Germinal center (tissue), 1 donor: ENCODE measurements at regions not wholly inside any gene's neighbourhood (a gene's known extent, or its start where the extent isn't known, plus 50 kb on each side); places are given as distances from the start of the nearest gene placed in this dataset.

Source experiments
- DNase-seq: peaks from one replicate; pipeline ENCODE4 v3.0.0; 2012; ENCODE audit warnings: mixed read lengths, low spot score

GRCh38 chr21:27646056-27646455 lies 679.2 kb upstream of the ADAMTS5 start:
- no peak for DNase-seq

GRCh38 chr21:27645285-27645684 lies 678.4 kb upstream of the ADAMTS5 start:
- no peak for DNase-seq

- DNase-seq: no peak
These were observed 676.4 kb upstream of the ADAMTS5 start for GRCh38 chr21:27643326-27643725.

DNA sequence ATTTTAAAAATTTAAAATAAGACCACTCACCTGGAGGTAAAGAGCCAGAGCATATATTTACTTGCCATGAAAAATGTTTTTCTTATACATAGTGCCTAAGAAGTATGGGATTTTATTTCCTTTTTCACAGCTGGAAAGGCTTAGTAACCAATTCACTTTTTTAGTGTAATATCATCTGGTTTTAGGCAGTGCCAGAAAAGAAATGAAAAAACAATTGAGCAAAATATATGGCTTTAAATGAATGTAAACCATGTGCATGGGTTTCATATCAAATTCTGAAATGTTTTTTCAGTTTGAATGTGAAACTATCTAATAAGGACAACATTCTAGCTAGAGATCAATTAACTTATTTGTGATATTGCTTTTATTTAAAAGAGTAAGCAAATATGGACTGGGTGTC lies 672.4 kb upstream of the ADAMTS5 start:
- no peak for DNase-seq

- DNase-seq: no peak
These were observed 669.8 kb upstream of the ADAMTS5 start for GRCh38 chr21:27636656-27637055.

- no peak for DNase-seq
These were observed 666.7 kb upstream of the ADAMTS5 start for GRCh38 chr21:27633631-27634030.

GRCh38 chr21:27631471-27631870 lies 664.6 kb upstream of the ADAMTS5 start:
- no peak for DNase-seq

GRCh38 chr21:27622631-27623030 lies 655.7 kb upstream of the ADAMTS5 start:
- no peak for DNase-seq

DNA sequence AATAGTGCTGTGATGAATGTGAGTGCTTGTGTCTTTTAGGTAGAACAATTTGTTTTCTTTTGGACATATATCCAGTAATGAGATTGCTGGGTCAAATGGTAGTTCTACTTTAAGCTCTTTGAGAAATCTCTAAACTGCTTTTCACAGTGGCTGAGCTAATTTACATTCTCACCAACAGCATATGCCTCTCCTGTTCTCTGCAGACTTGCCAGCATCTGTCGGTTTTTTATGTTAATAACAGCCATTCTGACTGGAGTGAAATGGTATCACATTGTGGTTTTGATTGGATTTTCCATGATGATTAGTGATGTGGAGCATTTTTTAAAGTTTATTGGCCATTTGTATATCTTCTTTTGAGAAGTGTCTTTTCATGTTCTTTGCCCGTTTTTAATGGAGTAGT lies 647.3 kb upstream of the ADAMTS5 start:
- no peak for DNase-seq

GRCh38 chr21:27606422-27606821 lies 639.5 kb upstream of the ADAMTS5 start:
- no peak for DNase-seq

GRCh38 chr21:27596196-27596595 lies 629.3 kb upstream of the ADAMTS5 start:
- no peak for DNase-seq

GRCh38 chr21:27595716-27596115 lies 628.8 kb upstream of the ADAMTS5 start:
- no peak for DNase-seq

DNA sequence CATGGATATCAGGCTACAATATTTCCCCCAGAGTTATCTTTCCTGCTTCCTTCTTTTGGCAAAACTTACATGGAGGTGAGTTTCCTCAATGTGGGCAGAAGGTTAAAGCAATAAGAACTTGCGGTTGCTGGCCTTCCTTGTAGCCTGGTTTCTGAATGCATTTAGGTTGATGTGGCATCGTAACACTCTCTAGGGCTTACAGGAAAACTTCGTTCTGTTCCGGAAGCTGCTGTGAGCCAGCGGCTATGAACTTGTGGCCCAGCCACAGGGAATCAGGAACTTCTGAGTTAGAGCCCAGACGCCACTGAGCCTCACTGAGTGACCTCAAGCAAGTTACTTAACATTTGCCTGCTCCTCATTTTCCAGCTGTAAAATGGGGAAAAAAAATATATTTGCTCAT lies 623.4 kb upstream of the ADAMTS5 start:
- DNase-seq: no peak

DNA sequence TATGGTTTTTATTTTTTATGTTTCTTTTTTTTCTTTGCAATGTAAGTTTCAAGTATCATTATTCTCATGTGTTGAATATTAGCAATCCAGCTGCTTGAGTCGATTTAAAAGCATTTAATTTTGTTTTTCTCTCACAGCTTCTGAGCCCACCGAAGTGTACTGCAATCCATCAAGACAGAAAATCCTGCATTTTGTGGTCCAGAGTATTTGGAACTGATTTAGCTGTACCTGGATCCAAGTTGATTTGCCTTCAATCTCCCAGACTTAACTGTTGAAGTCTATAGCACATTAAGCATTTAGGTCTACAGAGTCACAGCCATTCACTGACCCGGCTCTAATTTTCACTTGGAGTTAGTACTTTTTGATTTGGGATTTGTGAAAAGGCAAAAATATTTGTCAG lies 622.9 kb upstream of the ADAMTS5 start:
- no peak for DNase-seq

DNA sequence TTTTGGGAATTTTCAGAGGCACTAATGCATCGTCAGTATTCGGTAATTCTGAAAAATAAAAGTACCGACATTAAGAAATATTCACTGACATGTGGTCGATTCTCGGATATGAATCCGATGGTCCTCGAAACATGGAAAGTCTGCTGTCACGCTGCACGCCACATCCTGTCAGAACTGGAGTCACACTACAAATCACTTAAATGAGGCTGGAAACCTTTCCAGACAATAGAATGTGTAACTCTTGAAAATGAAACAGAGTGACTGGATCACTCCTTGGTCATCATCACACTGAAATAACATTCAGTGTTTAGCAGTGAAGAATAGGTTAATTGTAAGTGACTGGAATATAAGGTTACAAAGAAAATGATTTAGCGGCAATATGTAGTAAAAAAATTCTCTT lies 620.1 kb upstream of the ADAMTS5 start:
- no peak for DNase-seq

GRCh38 chr21:27586326-27586725 lies 619.4 kb upstream of the ADAMTS5 start:
- no peak for DNase-seq

GRCh38 chr21:27584256-27584655 lies 617.4 kb upstream of the ADAMTS5 start:
- no peak for DNase-seq

DNA sequence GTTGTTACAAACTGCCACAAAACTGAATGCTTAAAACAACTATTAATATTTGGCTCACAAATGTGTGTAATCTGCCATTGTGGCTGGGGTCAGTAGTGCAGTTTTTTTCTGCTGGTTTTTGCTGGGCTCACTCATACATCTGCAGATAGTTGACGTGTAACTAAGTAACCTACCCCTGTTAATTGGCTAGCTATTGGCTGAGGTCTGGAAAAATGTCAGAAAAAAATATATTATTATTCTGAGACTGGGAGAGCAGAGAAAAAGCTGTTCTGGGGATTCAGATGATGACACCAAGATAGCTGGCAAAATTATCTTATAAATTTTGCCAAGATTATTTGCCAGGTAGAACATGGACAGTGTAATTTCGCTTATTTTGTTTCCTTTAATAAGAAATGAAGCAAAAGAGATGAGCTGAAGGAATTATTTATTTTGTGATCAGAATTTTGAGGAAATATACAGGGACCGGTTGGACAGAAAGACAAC lies 616.1 kb upstream of the ADAMTS5 start:
- no peak for DNase-seq

DNA sequence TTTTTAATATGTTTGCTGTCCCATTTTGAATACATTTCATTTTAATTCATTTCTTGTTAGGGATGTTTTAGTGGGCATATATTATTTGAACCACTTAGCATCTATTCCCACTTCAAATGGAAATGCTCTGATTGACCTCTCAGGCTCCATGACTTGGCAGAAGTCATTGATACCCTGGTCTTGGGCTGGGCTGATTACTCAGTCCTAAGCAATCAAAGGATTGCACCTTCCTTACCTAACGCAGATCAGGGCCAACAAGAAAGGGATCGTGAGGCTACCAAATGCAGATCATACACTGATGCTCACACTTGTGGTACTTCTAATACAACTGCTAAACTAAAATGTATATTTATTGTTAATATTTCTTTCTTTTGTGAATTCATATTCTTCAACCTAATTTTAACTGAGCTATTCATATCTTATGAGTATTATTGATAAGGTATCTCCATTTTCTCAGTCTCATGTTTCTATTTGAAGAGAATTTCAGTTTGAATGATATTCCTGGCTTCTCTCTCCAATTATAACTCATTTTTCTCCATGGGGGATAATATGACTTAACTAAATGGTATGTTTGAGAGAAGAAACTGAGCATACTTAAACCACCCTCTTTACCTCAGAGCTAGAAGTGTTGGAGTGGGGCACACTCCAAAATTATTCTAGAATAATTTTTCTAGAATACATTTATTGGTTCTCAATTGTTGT lies 615.5 kb upstream of the ADAMTS5 start:
- DNase-seq: no peak

DNA sequence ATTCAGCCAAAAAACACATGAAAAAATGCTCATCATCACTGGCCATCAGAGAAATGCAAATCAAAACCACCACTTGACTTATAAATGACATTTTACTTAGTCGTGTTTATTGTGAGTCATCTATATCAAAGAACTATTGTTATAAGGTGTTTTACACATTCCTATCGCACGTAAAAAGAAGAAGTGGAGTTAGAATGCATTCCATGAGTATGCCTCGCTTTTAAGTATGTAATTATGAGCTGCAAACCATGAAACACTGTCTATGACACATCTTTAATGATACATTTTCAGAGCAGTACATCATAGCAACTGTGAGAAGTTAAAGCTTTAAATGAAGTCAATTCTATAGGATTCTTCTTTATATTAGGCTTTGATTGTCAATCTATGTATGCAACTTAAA lies 614.3 kb upstream of the ADAMTS5 start:
- no peak for DNase-seq

DNA sequence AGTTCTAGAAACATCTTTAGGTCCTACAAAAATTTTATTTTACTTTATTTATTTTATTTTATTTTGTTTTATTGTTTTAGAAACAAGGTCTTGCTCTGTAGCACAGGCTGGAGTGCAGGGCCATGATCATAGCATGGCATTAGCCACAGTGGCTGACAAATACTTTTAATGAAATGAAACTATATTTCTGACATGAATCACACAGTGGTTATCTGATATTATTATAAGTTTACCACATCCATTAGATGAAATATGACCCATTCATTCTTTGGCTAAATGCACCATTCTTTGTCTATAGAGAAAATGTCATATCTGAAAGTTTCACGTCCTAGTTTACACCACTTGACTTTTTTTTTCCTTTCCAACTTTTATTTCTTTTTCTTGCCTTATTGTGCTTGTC lies 613.4 kb upstream of the ADAMTS5 start:
- DNase-seq: no peak

DNA sequence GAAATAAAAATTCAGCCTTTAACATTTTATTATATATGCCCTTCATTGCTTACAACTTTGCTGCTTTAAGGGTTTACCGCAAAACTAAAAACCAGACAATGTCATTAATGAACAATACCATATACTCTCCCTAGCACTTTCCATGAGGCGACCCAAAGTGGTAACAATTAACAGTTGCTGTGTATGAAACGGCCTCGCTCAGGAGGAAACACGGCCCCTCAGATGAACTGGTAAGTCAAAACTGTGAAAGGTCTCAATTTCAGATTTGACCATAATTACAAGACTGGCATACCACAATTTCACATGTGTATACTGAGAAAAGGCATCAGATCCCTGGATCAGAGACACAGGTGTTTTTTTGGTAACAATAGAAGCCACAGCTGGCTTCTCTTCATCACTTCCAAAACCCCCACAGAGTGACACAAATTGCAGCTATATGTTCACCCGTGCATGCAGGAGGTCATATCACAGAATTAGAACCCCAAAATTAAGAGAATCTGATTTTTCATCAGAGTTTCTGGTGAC lies 611.9 kb upstream of the ADAMTS5 start:
- no peak for DNase-seq

DNA sequence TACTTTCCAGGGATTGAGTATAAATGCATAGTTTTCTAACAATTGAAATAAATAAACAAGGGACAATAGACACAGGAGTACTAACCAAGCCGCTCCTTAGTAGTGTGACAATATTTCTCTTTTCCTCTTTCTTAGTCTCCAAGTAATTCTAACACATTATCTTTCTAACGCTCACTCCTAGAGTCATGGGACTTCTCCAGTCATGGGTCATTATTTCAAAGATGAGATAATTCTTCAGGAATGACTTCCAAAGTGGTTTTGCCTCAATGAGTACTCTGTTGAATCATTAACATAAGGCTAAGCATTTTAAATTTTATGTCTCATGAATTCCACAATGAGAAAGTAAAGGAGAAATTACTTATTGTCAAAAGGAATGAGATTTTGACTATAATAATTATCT lies 605.8 kb upstream of the ADAMTS5 start:
- no peak for DNase-seq

DNA sequence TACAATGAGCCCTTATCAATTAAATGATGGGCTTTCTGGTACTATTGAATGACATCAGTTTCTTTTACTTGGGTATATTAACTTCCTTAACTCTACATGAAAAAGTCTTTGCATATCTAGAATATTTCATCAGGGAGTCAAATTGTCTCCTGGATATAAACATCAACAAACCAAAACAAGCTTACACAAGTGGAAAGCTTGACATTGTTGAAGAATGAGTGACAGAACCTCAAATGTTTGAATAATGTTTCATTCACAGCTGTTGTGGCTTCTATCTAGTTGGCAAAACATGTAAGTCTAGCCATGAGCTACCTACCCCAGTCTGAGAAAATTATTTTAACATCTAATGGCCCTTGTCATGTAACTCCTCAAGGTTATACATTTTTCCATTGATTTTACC lies 604.8 kb upstream of the ADAMTS5 start:
- no peak for DNase-seq
